ENCODE measurements at regions not wholly inside any gene's neighbourhood (a gene's known extent, or its start where the extent isn't known, plus 50 kb on each side); places are given as distances from the start of the nearest gene placed in this dataset.
A peak's percentile ranks its signal among the peaks of the same experiment; 100 is the strongest.

DNA sequence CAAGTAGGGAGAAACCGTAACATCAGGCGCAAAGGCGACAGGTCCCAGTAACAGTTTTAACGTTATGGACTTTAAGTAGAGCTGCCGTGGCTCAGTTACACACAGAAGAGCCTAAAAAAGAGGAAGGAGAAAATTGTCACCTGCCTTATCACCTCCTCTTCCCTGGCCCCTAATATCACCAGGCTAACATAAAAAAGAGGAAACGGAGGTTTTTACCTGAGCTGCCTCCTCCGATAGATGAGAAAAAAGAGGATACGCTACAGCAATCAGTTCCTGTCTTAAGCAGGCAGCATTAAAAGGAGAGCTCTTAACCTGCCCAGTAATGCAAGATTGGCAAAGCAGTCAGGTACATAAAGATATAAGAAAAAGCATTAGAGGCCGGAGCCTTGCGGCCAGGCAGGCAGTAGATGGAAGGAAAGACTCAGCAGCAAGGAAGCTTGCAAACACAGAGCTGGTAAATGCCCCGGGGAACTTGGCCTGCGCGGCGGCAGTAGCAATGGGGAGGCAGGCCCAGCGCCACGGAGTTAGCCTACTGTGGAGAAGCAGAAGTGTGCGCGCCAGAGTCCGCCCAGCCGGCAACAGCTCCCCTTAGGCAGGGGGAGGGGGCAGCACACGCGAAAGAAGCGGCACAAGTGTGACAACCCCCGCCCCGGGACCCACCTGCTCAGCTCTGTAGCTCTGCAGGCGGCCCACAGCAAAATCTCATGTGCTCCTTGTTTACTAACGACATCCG, 116.3 kb upstream of the SCN7A start:
- Mint-ChIP-seq H3K4me3 (peak overlapping the region; percentile 39), H3K36me3 (ENCODE audit: low read depth) (no peaks in the 10 kb centered on the region), H3K4me1 (ENCODE audit: low read depth) (peaks cover 13% of the 10 kb centered on the region), H3K27me3 (peaks cover 9% of the 10 kb centered on the region), H3K9me3 (no peaks in the 10 kb centered on the region), H3K27ac (no peak overlapping the region)
- intact Hi-C loops (cut with micrococcal nuclease): no loop called here

DNA sequence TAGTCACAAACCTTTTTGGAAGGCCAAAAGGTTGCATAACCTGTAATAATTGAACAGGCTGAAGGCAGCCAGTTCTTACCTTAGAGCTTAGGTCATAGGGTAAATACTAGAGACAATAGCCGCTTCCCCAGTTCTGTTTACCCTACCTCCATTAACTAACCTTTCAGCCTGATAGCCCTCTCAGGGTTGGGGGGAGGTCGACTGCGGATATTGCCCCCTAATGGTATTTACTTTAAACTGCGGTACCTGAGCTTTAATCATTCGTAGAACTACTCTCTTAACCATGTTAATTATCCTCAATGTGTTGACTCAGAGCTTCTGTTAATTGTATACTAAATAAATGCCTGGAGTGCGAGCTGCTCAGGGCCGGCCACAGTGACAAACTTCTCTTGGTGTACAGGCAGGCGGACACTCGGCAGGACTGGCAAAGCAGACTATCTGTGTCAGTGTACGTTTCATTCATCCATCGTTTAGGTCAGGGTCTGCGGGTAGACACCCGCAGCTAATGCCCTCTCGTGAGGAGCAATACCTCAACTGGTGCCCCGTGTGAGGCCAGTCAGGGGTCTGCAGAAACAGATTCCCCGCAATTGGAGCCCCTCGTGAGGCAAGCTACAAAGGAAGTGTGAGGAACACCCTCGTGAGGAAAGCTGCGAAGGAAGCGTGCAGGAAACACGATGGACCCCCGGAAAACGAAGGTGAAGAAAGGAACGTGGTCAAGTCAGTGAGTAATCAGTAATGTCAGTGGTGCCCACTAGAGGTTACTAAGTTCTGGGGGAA, 115.3 kb upstream of the SCN7A start:
- peaks cover 13% of the 10 kb centered on the region for H3K4me1 Mint-ChIP-seq (ENCODE audit: low read depth)
- no peak overlapping the region for H3K27ac Mint-ChIP-seq
- intact Hi-C loops (cut with micrococcal nuclease): no loop called here
- no peaks in the 10 kb centered on the region for H3K9me3 Mint-ChIP-seq
- no peaks in the 10 kb centered on the region for H3K36me3 Mint-ChIP-seq (ENCODE audit: low read depth)
- no peak overlapping the region for H3K4me3 Mint-ChIP-seq
- peaks cover 9% of the 10 kb centered on the region for H3K27me3 Mint-ChIP-seq

DNA sequence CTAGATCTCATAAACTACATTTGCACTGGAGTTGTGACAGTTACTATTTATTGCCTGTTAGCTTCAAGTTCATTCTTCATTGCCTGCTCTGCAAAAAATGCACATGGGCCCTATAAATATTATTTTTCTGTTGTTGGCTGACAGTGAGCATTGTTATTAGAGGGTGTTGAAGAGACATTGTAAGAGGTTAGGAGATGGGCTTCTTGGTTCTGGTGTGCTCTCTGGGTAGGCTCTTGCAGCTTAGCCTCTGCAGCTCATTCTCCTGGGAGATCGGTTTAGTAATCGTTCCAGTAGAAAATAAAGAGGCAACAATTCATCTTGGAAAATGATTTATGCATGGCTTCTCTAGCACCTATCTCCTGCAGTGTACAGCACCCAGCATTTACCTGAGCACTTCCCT, 113.8 kb upstream of the SCN7A start:
- Mint-ChIP-seq H3K27me3 (peaks cover 9% of the 10 kb centered on the region), H3K27ac (no peak overlapping the region), H3K4me1 (ENCODE audit: low read depth) (peaks cover 13% of the 10 kb centered on the region), H3K4me3 (no peak overlapping the region), H3K36me3 (ENCODE audit: low read depth) (no peaks in the 10 kb centered on the region), H3K9me3 (no peaks in the 10 kb centered on the region)
- intact Hi-C loops (cut with micrococcal nuclease): no loop called here

DNA sequence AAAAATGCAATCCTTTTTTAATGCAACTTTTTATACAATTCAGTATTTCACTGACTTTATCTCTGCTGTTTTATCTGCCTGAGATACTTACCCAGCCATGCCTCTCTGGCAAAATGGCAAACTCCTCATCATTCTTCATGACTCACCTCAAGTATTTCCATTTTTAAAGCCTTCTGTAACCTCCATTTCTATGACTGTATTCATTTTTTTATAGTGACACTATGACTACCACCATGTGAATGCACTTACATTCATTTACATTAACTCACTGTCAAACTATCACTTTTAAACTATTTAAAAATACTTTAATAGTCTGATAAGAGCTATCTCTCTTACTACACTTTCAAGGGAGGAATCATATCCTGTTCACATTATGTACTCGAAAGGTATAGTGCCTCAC, 99.4 kb upstream of the SCN7A start:
- Mint-ChIP-seq H3K27me3 (no peaks in the 10 kb centered on the region), H3K27ac (no peak overlapping the region), H3K9me3 (peaks cover 42% of the 10 kb centered on the region), H3K36me3 (ENCODE audit: low read depth) (no peaks in the 10 kb centered on the region), H3K4me3 (no peak overlapping the region), H3K4me1 (ENCODE audit: low read depth) (no peaks in the 10 kb centered on the region)
- intact Hi-C loops (cut with micrococcal nuclease): no loop called here

DNA sequence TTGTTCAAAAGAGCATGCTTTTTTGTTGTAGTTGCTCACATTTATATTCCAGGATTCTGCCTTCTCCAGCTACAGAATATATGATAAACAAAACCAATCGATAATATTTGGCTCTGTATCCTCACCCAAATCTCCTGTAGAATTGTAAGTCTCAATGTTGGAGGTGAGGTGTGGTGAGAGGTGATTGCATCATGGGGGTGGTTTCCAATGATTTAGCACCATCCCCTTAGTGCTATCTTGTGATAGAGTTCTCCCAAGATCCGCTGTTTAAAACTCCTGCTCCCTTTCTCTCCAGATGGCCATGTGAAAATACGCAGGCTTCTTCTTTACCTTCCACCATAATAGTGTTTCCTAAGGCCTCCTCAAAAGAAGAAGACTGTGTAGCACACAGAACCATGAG, 98.7 kb upstream of the SCN7A start:
- no peaks in the 10 kb centered on the region for H3K27me3 Mint-ChIP-seq
- H3K9me3 Mint-ChIP-seq: peaks cover 36% of the 10 kb centered on the region
- no peaks in the 10 kb centered on the region for H3K4me1 Mint-ChIP-seq (ENCODE audit: low read depth)
- H3K36me3 Mint-ChIP-seq (ENCODE audit: low read depth): no peaks in the 10 kb centered on the region
- no peak overlapping the region for H3K4me3 Mint-ChIP-seq
- intact Hi-C loops (cut with micrococcal nuclease): no loop called here
- H3K27ac Mint-ChIP-seq: no peak overlapping the region

DNA sequence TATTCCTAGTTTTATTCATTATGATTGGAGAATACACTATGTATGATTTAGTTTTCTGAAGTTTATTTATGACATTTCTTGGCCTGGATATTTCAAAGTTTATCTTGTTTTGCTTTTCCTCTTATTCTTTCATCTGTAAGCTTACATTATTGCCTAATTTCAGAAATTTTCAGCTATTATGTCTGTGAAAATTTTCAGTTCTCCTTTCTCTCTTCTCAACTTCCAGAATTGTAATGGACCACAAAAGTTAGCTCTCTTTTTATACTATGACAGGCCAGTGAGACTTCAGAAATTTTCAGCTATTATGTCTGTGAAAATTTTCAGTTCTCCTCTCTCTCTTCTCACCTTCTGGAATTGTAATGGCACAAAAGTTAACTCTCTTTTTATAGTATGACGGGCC, 97.2 kb upstream of the SCN7A start:
- intact Hi-C loops (cut with micrococcal nuclease): no loop called here
- no peaks in the 10 kb centered on the region for H3K36me3 Mint-ChIP-seq (ENCODE audit: low read depth)
- H3K27ac Mint-ChIP-seq: no peak overlapping the region
- peaks cover 20% of the 10 kb centered on the region for H3K9me3 Mint-ChIP-seq
- H3K4me3 Mint-ChIP-seq: no peak overlapping the region
- H3K27me3 Mint-ChIP-seq: no peaks in the 10 kb centered on the region
- no peaks in the 10 kb centered on the region for H3K4me1 Mint-ChIP-seq (ENCODE audit: low read depth)

DNA sequence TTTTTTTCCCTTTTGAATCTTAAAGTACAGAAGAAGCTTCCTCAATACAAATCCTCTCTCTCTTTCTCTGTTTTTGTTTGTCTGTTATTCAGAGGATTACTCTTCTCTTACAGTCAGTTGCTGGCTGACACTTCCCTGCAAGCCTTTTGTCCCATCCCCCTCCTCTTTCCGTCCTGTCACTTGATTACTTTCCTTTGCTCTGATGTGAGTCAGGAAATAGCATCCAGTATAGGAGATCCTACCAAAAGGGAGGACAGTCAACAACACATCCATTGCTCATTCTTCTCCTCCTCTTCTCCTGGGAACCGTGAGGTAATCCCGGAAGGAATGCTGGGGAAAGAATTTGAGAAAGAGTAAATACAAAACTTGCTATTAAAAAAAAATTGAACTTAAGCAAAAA, 79.3 kb upstream of the SCN7A start:
- H3K27me3 Mint-ChIP-seq: no peaks in the 10 kb centered on the region
- intact Hi-C loops (cut with micrococcal nuclease): no loop called here

DNA sequence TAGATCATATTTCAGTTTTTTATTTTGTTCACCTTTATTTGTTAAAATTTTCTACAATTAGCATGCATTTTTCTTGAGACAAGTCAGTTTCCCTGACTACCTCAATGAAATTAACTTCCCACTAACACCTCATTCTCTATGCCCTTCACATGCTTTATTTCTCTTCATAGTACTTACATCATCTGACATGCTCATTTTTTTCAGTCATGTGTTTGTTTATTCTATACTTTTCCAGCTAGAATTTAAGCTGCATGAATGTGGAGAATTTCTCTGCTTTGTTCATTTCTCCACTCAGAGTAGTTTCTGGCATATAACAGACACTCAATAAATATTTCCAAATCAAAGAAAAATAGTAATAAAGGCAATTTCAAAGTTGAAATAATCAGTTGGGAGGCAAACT, 78.9 kb upstream of the SCN7A start:
- no peak overlapping the region for H3K27ac Mint-ChIP-seq

More for the DNA sequence above, 79.3 kb upstream of the SCN7A start:
- Mint-ChIP-seq H3K9me3 (no peaks in the 10 kb centered on the region), H3K27ac (no peak overlapping the region), H3K36me3 (ENCODE audit: low read depth) (no peaks in the 10 kb centered on the region), H3K4me3 (no peak overlapping the region), H3K4me1 (ENCODE audit: low read depth) (no peaks in the 10 kb centered on the region)

DNA sequence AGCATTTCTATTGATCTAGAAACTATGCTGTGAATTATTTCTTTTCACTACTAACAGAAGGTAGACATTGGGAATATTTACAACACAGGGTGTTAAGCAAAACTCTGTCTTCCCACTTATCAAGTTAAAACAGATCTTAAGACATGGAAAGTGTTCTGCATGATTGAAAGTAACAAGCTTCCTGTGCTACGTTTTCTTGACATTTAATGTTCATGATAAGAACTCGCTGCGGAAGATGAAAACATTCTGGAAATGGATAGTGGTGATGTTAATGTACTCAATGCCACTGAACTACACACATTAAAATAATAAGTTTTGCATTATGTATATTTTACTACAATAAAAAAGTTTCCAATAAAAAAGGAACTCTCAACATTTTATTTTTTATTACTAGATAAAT, 74.4 kb upstream of the SCN7A start:
- Mint-ChIP-seq H3K4me3 (no peak overlapping the region), H3K4me1 (ENCODE audit: low read depth) (no peaks in the 10 kb centered on the region), H3K36me3 (ENCODE audit: low read depth) (no peaks in the 10 kb centered on the region), H3K27me3 (no peaks in the 10 kb centered on the region), H3K9me3 (no peaks in the 10 kb centered on the region), H3K27ac (no peak overlapping the region)
- intact Hi-C loops (cut with micrococcal nuclease): no loop called here

More for the DNA sequence above, 78.9 kb upstream of the SCN7A start:
- intact Hi-C loops (cut with micrococcal nuclease): no loop called here
- Mint-ChIP-seq H3K4me3 (no peak overlapping the region), H3K27me3 (no peaks in the 10 kb centered on the region), H3K4me1 (ENCODE audit: low read depth) (no peaks in the 10 kb centered on the region), H3K9me3 (no peaks in the 10 kb centered on the region), H3K36me3 (ENCODE audit: low read depth) (no peaks in the 10 kb centered on the region)

DNA sequence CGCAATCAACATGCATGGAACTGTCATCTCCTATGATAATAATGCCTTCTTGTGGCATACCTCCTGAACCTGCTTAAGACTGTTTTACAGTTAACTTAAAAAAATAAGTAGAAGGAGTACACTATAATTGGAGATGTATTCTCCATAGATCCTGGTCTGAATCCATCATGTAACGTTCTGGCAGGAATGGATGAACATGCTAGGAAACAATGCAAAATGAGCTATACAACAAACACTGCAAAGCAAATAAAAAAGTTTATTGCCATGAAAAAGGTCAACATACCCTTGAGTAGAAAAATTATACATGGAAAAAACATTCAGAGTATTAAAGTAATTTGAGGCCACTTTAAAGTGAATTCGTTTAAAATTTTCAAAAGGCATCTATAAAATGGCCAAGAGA, 71.5 kb upstream of the SCN7A start:
- Mint-ChIP-seq H3K27me3 (no peaks in the 10 kb centered on the region), H3K4me1 (ENCODE audit: low read depth) (peaks cover 7% of the 10 kb centered on the region), H3K36me3 (ENCODE audit: low read depth) (no peaks in the 10 kb centered on the region), H3K9me3 (no peaks in the 10 kb centered on the region), H3K27ac (no peak overlapping the region), H3K4me3 (no peak overlapping the region)
- intact Hi-C loops (cut with micrococcal nuclease): no loop called here

DNA sequence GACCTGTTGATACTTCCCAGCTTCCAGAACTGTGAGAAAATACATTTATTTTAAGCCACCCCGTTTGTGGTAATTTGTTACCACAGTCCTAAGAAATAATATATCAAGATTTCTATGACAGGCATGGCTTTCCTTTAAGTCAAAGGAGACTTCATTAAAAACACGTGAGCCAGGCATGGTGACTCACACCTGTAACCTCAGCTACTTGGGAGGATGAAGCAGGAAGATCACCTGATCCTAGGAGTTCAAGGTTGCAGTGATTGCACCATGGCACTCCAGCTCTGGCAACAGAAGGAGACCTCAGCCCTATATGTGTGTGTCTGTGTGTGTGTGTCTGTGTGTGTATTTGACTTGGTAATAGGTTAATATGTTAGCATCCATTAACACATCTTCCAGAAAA, 69.8 kb upstream of the SCN7A start:
- intact Hi-C loops (cut with micrococcal nuclease): no loop called here
- no peak overlapping the region for H3K4me3 Mint-ChIP-seq
- peaks cover 7% of the 10 kb centered on the region for H3K4me1 Mint-ChIP-seq (ENCODE audit: low read depth)
- H3K27me3 Mint-ChIP-seq: no peaks in the 10 kb centered on the region
- H3K27ac Mint-ChIP-seq: no peak overlapping the region
- H3K36me3 Mint-ChIP-seq (ENCODE audit: low read depth): no peaks in the 10 kb centered on the region
- H3K9me3 Mint-ChIP-seq: no peaks in the 10 kb centered on the region

DNA sequence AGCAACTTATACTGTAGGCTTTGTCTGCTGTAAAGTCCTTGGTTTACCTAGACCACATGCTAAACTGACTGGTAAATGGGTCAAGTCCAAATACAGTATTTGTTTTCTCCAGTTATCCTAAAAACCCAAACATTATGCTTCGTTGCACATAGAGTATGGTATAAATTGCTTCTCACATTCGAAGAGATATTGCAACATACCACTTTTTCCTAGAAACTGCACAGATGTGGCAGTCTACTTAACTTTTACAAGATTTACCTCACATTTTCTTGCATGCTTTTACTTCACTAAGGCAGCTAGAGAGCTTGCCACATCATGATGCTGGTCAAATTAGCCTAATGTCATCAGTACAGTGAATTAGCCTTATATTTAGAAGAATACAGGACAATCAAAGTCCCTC, 66.0 kb upstream of the SCN7A start:
- intact Hi-C loops (cut with micrococcal nuclease): no loop called here
- Mint-ChIP-seq H3K9me3 (no peaks in the 10 kb centered on the region), H3K4me3 (no peak overlapping the region), H3K27me3 (no peaks in the 10 kb centered on the region), H3K4me1 (ENCODE audit: low read depth) (peaks cover 7% of the 10 kb centered on the region), H3K36me3 (ENCODE audit: low read depth) (no peaks in the 10 kb centered on the region), H3K27ac (no peak overlapping the region)

DNA sequence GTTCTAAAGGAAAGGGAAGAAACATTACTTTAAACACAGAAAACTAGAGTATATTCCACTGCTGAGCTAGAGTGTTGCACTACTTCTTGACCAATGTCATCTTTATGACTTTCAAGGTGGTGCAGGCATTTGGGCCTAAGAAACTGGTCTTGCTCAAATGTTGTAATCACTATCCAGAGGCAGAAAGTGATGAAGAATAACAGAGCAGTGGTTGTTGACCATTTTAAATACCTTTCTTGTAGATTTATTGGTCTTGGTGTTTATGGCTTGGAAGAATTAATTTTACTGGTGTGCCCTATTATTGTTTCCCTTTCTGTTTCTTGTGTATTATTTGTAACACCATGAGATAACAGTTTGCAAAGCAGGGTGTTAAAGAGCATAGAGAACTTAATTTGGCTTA, 56.9 kb upstream of the SCN7A start:
- Mint-ChIP-seq H3K4me1 (ENCODE audit: low read depth) (no peaks in the 10 kb centered on the region), H3K9me3 (peaks cover 12% of the 10 kb centered on the region), H3K27ac (no peak overlapping the region), H3K4me3 (no peak overlapping the region), H3K36me3 (ENCODE audit: low read depth) (no peaks in the 10 kb centered on the region), H3K27me3 (no peaks in the 10 kb centered on the region)
- intact Hi-C loops (cut with micrococcal nuclease): no loop called here

DNA sequence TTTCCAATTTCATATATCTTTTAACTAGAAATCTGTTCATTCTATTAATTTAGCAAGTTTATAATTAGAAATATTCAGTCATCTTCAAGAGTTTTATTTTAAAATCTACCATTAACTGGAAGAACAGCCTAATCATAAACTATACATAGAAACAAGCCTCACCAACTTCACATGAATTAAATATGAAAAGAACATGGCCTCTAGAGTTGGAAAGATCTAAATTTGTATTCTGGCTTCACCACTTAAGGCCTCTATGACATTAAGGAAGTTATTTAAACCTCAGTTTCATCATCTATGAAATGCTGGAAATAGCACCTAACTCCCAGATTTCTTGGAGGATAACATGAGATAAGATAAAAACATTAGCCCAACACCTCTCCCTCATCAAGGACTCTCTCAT, 51.4 kb upstream of the SCN7A start:
- Mint-ChIP-seq H3K27ac (no peak overlapping the region), H3K27me3 (no peaks in the 10 kb centered on the region), H3K36me3 (ENCODE audit: low read depth) (no peaks in the 10 kb centered on the region), H3K4me3 (no peak overlapping the region), H3K9me3 (no peaks in the 10 kb centered on the region), H3K4me1 (ENCODE audit: low read depth) (no peaks in the 10 kb centered on the region)
- intact Hi-C loops (cut with micrococcal nuclease): no loop called here
